ENCODE measurements at regions not wholly inside any gene's neighbourhood (a gene's known extent, or its start where the extent isn't known, plus 50 kb on each side); places are given as distances from the start of the nearest gene placed in this dataset.

- H3K4me1 ChIP-seq (ENCODE audit: control insufficient read depth, extremely low read depth, insufficient read depth, low read length), result peaks cover 6% of the 10 kb centered on the region
These were observed 105.9 kb upstream of the SH3BP4 start for GRCh38 chr2:234845602-234846590.

GRCh38 chr2:234843411-234843810, 108.4 kb upstream of the SH3BP4 start:
- no peak overlapping the region for H3K9ac ChIP-seq (ENCODE audit: insufficient read depth, low read length)
- no peaks in the 10 kb centered on the region for H3K36me3 ChIP-seq (ENCODE audit: control insufficient read depth, insufficient read depth, low read length)
- peaks cover 20% of the 10 kb centered on the region for H3K4me1 ChIP-seq (ENCODE audit: control insufficient read depth, extremely low read depth, insufficient read depth, low read length)
- TF ChIP-seq EZH2 (IDR thresholded peaks at IDR 0.05; ENCODE audit: low read length, missing control alignments), result no peak
- no peak for TF ChIP-seq CTCF (conservative IDR thresholded peaks at IDR 0.05 in 1 of 2, IDR thresholded peaks at IDR 0.05 in 1 of 2; ENCODE audit: low read depth in 1 of 2, low read length in 2 of 2)
- H4K20me1 ChIP-seq (ENCODE audit: control insufficient read depth, extremely low read depth, insufficient read depth, low read length), result no peaks in the 10 kb centered on the region
- H3K4me3 ChIP-seq (replicated peaks in 1 of 4; ENCODE audit: control extremely low read depth in 1 of 4, insufficient read depth in 1 of 4, low read depth in 3 of 4, low read length in 4 of 4), result no peak overlapping the region
- H3K79me2 ChIP-seq (ENCODE audit: control insufficient read depth, insufficient read depth, low read length), result no peaks in the 10 kb centered on the region
- no peak for DNase-seq (ENCODE audit: low read depth in 2 of 2)
- no peaks in the 10 kb centered on the region for H3K27me3 ChIP-seq (ENCODE audit: control insufficient read depth, insufficient read depth, low read length)
- H2AFZ ChIP-seq (ENCODE audit: low read length), result no peak overlapping the region
- no peak overlapping the region for H3K27ac ChIP-seq (ENCODE audit: insufficient read depth, low read length)
- H3K9me3 ChIP-seq (ENCODE audit: control insufficient read depth, insufficient read depth, low read depth, low read length), result no peaks in the 10 kb centered on the region
- H3K4me2 ChIP-seq (ENCODE audit: extremely low read depth, insufficient read depth, low read length), result no peak overlapping the region

More at GRCh38 chr2:234845602-234846590, 105.9 kb upstream of the SH3BP4 start:
- H2AFZ ChIP-seq (ENCODE audit: low read length), result no peak overlapping the region
- no peaks in the 10 kb centered on the region for H3K79me2 ChIP-seq (ENCODE audit: control insufficient read depth, insufficient read depth, low read length)
- DNase-seq (ENCODE audit: low read depth in 2 of 2), result no peak
- no peak overlapping the region for H3K4me3 ChIP-seq (replicated peaks in 1 of 4; ENCODE audit: control extremely low read depth in 1 of 4, insufficient read depth in 1 of 4, low read depth in 3 of 4, low read length in 4 of 4)
- no peaks in the 10 kb centered on the region for H3K9me3 ChIP-seq (ENCODE audit: control insufficient read depth, insufficient read depth, low read depth, low read length)
- no peaks in the 10 kb centered on the region for H3K27me3 ChIP-seq (ENCODE audit: control insufficient read depth, insufficient read depth, low read length)
- H4K20me1 ChIP-seq (ENCODE audit: control insufficient read depth, extremely low read depth, insufficient read depth, low read length), result no peaks in the 10 kb centered on the region
- TF ChIP-seq CTCF (conservative IDR thresholded peaks at IDR 0.05 in 1 of 2, IDR thresholded peaks at IDR 0.05 in 1 of 2; ENCODE audit: low read depth in 1 of 2, low read length in 2 of 2) (no peak), EZH2 (IDR thresholded peaks at IDR 0.05; ENCODE audit: low read length, missing control alignments) (no peak)
- no peaks in the 10 kb centered on the region for H3K36me3 ChIP-seq (ENCODE audit: control insufficient read depth, insufficient read depth, low read length)
- H3K9ac ChIP-seq (ENCODE audit: insufficient read depth, low read length), result no peak overlapping the region
- no peak overlapping the region for H3K27ac ChIP-seq (ENCODE audit: insufficient read depth, low read length)
- H3K4me2 ChIP-seq (ENCODE audit: extremely low read depth, insufficient read depth, low read length), result no peak overlapping the region

- DNase-seq (ENCODE audit: low read depth in 2 of 2), result no peak
- H3K27ac ChIP-seq (ENCODE audit: insufficient read depth, low read length), result no peak overlapping the region
- H3K27me3 ChIP-seq (ENCODE audit: control insufficient read depth, insufficient read depth, low read length), result no peaks in the 10 kb centered on the region
- TF ChIP-seq CTCF (conservative IDR thresholded peaks at IDR 0.05 in 1 of 2, IDR thresholded peaks at IDR 0.05 in 1 of 2; ENCODE audit: low read depth in 1 of 2, low read length in 2 of 2), result no peak
- TF ChIP-seq EZH2 (IDR thresholded peaks at IDR 0.05; ENCODE audit: low read length, missing control alignments), result no peak
- H3K4me2 ChIP-seq (ENCODE audit: extremely low read depth, insufficient read depth, low read length), result no peak overlapping the region
- no peak overlapping the region for H2AFZ ChIP-seq (ENCODE audit: low read length)
- no peaks in the 10 kb centered on the region for H3K36me3 ChIP-seq (ENCODE audit: control insufficient read depth, insufficient read depth, low read length)
- H3K9me3 ChIP-seq (ENCODE audit: control insufficient read depth, insufficient read depth, low read depth, low read length), result no peaks in the 10 kb centered on the region
- no peaks in the 10 kb centered on the region for H4K20me1 ChIP-seq (ENCODE audit: control insufficient read depth, extremely low read depth, insufficient read depth, low read length)
- no peak overlapping the region for H3K9ac ChIP-seq (ENCODE audit: insufficient read depth, low read length)
- no peak overlapping the region for H3K4me3 ChIP-seq (replicated peaks in 1 of 4; ENCODE audit: control extremely low read depth in 1 of 4, insufficient read depth in 1 of 4, low read depth in 3 of 4, low read length in 4 of 4)
- peaks cover 20% of the 10 kb centered on the region for H3K4me1 ChIP-seq (ENCODE audit: control insufficient read depth, extremely low read depth, insufficient read depth, low read length)
- H3K79me2 ChIP-seq (ENCODE audit: control insufficient read depth, insufficient read depth, low read length), result no peaks in the 10 kb centered on the region
These were observed 109.1 kb upstream of the SH3BP4 start for GRCh38 chr2:234842753-234843152.
